ENCODE measurements at regions not wholly inside any gene's neighbourhood (a gene's known extent, or its start where the extent isn't known, plus 50 kb on each side); places are given as distances from the start of the nearest gene placed in this dataset.

- no peak for TF ChIP-seq CTCF (optimal IDR thresholded peaks at IDR 0.05 in 1 of 3, IDR thresholded peaks at IDR 0.05 in 1 of 3, conservative IDR thresholded peaks at IDR 0.05 in 1 of 3; ENCODE audit: extremely low read depth in 1 of 3, insufficient read depth in 2 of 3, low read length in 3 of 3)
- TF ChIP-seq EZH2 (IDR thresholded peaks at IDR 0.05; ENCODE audit: low read length), result no peak
These were observed 127.4 kb upstream of the MAP3K7 start for GRCh38 chr6:90714319-90714718.

All from keratinocyte (primary cell).